GM13977 (cell line): ENCODE measurements at regions not wholly inside any gene's neighbourhood (a gene's known extent, or its start where the extent isn't known, plus 50 kb on each side); places are given as distances from the start of the nearest gene placed in this dataset.

Source experiments
- DNase-seq: peaks from one replicate; pipeline ENCODE4 v3.0.0; 2012; ENCODE audit warnings: low spot score
- CTCF ChIP-seq: IDR thresholded peaks from 2 replicates; pipeline ENCODE4 v1.5.1; 2012; ENCODE audit warnings: mild to moderate bottlenecking, control low read depth; ENCODE audit not compliant: insufficient read depth; ENCODE audit errors: extremely low read depth, missing control alignments
- in situ Hi-C: fragments of 300-500 bp; cut with MboI; formaldehyde crosslinking; loops from one replicate; pipeline ENCODE4 v1.12.0; 2022; ENCODE audit warnings: low sequenced_read_pairs, low pct_unique_long_range_greater_than_20kb, mixed read lengths, inconsistent platforms; ENCODE audit not compliant: unreplicated experiment

GRCh38 chr7:18200855-18201254, 173.2 kb upstream of the PRPS1L1 start:
- DNase-seq: no peak
- TF ChIP-seq CTCF: no peak
- in situ Hi-C loops: no loop called here

- in situ Hi-C loops: no loop called here
- DNase-seq: no peak
These were observed 173.7 kb upstream of the PRPS1L1 start for GRCh38 chr7:18201350-18201749.

GRCh38 chr7:18202315-18203045, 174.8 kb upstream of the PRPS1L1 start:
- DNase-seq: no peak
- TF ChIP-seq CTCF: no peak
- in situ Hi-C loops: no loop called here

More at GRCh38 chr7:18201350-18201749, 173.7 kb upstream of the PRPS1L1 start:
- TF ChIP-seq CTCF: no peak

- DNase-seq: no peak
- in situ Hi-C loops: no loop called here
- no peak for TF ChIP-seq CTCF
These were observed 178.7 kb upstream of the PRPS1L1 start for GRCh38 chr7:18206331-18206730.

- no peak for TF ChIP-seq CTCF
- no peak for DNase-seq
- in situ Hi-C loops: no loop called here
These were observed 181.3 kb upstream of the PRPS1L1 start for GRCh38 chr7:18208921-18209320.

- DNase-seq: no peak
- in situ Hi-C loops: no loop called here
- no peak for TF ChIP-seq CTCF
These were observed 182.7 kb upstream of the PRPS1L1 start for GRCh38 chr7:18210377-18210776.
